SU-DHL-6 (cell line): ENCODE measurements at regions not wholly inside any gene's neighbourhood (a gene's known extent, or its start where the extent isn't known, plus 50 kb on each side); places are given as distances from the start of the nearest gene placed in this dataset.

ENCODE experiments used
- H2AFZ ChIP-seq: fragments of 200-600 bp; sonication (generic); 2 replicates; pipeline ENCODE4 v1.6.1; 2014; ENCODE audit warnings: low read depth, mild to moderate bottlenecking, moderate library complexity, mixed read lengths, antibody characterized with exemption, low read length; ENCODE audit not compliant: severe bottlenecking
- H3F3A ChIP-seq: fragments of 200-600 bp; shearing (Covaris generic); 2 replicates; pipeline ENCODE4 v1.6.0; 2016; ENCODE audit warnings: antibody characterized with exemption, mild to moderate bottlenecking; ENCODE audit not compliant: insufficient read depth
- H3K27ac ChIP-seq: fragments of 200-600 bp; sonication (generic); 2 replicates; pipeline ENCODE4 v1.5.1; 2016; ENCODE audit warnings: low read depth, mild to moderate bottlenecking, low read length, moderate library complexity, mixed read lengths
- H3K27me3 ChIP-seq: fragments of 200-600 bp; sonication (generic), shearing (Covaris generic); 2 replicates; pipeline ENCODE4 v1.6.0; 2014; ENCODE audit warnings: mild to moderate bottlenecking, low read length
- H3K36me3 ChIP-seq: fragments of 200-600 bp; sonication (generic); 2 replicates; pipeline ENCODE4 v1.6.1; 2014; ENCODE audit warnings: mild to moderate bottlenecking, low read length, mixed read lengths
- H3K4me2 ChIP-seq: fragments of 300-600, 200-600 bp; shearing (Covaris generic), sonication (generic); 2 replicates; pipeline ENCODE4 v1.6.0; 2014; ENCODE audit warnings: low read length, low read depth, mild to moderate bottlenecking; ENCODE audit not compliant: poor library complexity, severe bottlenecking
- H3K4me3 ChIP-seq: fragments of 200-600 bp; sonication (generic); 2 replicates; pipeline ENCODE4 v1.5.1; 2014; ENCODE audit warnings: antibody characterized with exemption, low read length, mild to moderate bottlenecking, mixed read lengths; ENCODE audit not compliant: insufficient read depth, poor library complexity, severe bottlenecking
- H3K79me2 ChIP-seq: fragments of 200-600 bp; sonication (generic); 2 replicates; pipeline ENCODE4 v1.6.1; 2014; ENCODE audit warnings: mild to moderate bottlenecking, low read length, moderate library complexity; ENCODE audit not compliant: insufficient read depth
- H3K9ac ChIP-seq: fragments of 200-600 bp; sonication (generic); 2 replicates; pipeline ENCODE4 v1.7.0; 2014; ENCODE audit warnings: mild to moderate bottlenecking, low read length
- H3K9me2 ChIP-seq: fragments of 200-600 bp; sonication (generic); replicated peaks from 2 replicates; pipeline ENCODE4 v1.6.1; 2014; ENCODE audit warnings: low read length; ENCODE audit not compliant: insufficient read depth
- H3K9me3 ChIP-seq: fragments of 200-600 bp; sonication (generic); 2 replicates; pipeline ENCODE4 v1.6.1; 2014; ENCODE audit warnings: low read length, mixed read lengths; ENCODE audit not compliant: insufficient read depth
- H4K20me1 ChIP-seq: fragments of 200-600 bp; sonication (generic); 2 replicates; pipeline ENCODE4 v1.6.1; 2014; ENCODE audit warnings: low read depth, mild to moderate bottlenecking, antibody characterized with exemption, low read length, moderate library complexity, mixed read lengths
- CTCF ChIP-seq: fragments of 200-600 bp; sonication (generic); IDR thresholded peaks from one replicate; pipeline ENCODE4 v1.5.1; 2017; ENCODE audit warnings: antibody characterized with exemption, mild to moderate bottlenecking, low read length, moderate library complexity; ENCODE audit not compliant: insufficient read depth, poor library complexity, severe bottlenecking
- EZH2phosphoT487 ChIP-seq: fragments of 200-600 bp; sonication (generic), shearing (Covaris generic); conservative IDR thresholded peaks from 2 replicates; pipeline ENCODE4 v1.6.1; 2018; ENCODE audit warnings: mild to moderate bottlenecking, antibody characterized with exemption, low read length, moderate library complexity, mixed read lengths

- TF ChIP-seq EZH2phosphoT487 (no peak), CTCF (no peak)
- Histone ChIP-seq H3K36me3 (no peaks in the 10 kb centered on the region), H4K20me1 (no peaks in the 10 kb centered on the region), H3K9me2 (no peaks in the 10 kb centered on the region), H3K4me3 (no peak overlapping the region), H3K27ac (no peak overlapping the region), H3K9ac (no peak overlapping the region), H3K4me2 (no peak overlapping the region), H3K27me3 (no peaks in the 10 kb centered on the region), H2AFZ (no peak overlapping the region), H3K79me2 (no peaks in the 10 kb centered on the region), H3F3A (no peaks in the 10 kb centered on the region), H3K9me3 (no peaks in the 10 kb centered on the region)
Observed at GRCh38 chr11:11081288-11081687, 223.4 kb upstream of the ZBED5 start.

GRCh38 chr11:11078344-11079086, 220.7 kb upstream of the ZBED5 start:
- H3K36me3 ChIP-seq = no peaks in the 10 kb centered on the region
- no peaks in the 10 kb centered on the region for H4K20me1 ChIP-seq
- H3K9ac ChIP-seq = no peak overlapping the region
- no peaks in the 10 kb centered on the region for H3K9me3 ChIP-seq
- H2AFZ ChIP-seq = no peak overlapping the region
- no peaks in the 10 kb centered on the region for H3K27me3 ChIP-seq
- no peaks in the 10 kb centered on the region for H3F3A ChIP-seq
- no peak overlapping the region for H3K4me3 ChIP-seq
- H3K79me2 ChIP-seq = no peaks in the 10 kb centered on the region
- H3K9me2 ChIP-seq = no peaks in the 10 kb centered on the region
- TF ChIP-seq CTCF = no peak
- no peak for TF ChIP-seq EZH2phosphoT487
- H3K4me2 ChIP-seq = no peak overlapping the region
- no peak overlapping the region for H3K27ac ChIP-seq

GRCh38 chr11:11077898-11078297, 220.0 kb upstream of the ZBED5 start:
- H3K36me3 ChIP-seq = no peaks in the 10 kb centered on the region
- H3K79me2 ChIP-seq = no peaks in the 10 kb centered on the region
- no peaks in the 10 kb centered on the region for H3K27me3 ChIP-seq
- no peaks in the 10 kb centered on the region for H4K20me1 ChIP-seq
- H3K4me3 ChIP-seq = no peak overlapping the region
- no peak overlapping the region for H3K4me2 ChIP-seq
- no peaks in the 10 kb centered on the region for H3K9me2 ChIP-seq
- H2AFZ ChIP-seq = no peak overlapping the region
- no peak overlapping the region for H3K9ac ChIP-seq
- no peak overlapping the region for H3K27ac ChIP-seq
- TF ChIP-seq CTCF (no peak), EZH2phosphoT487 (no peak)
- H3F3A ChIP-seq = no peaks in the 10 kb centered on the region
- H3K9me3 ChIP-seq = no peaks in the 10 kb centered on the region
